ENCODE measurements at regions not wholly inside any gene's neighbourhood (a gene's known extent, or its start where the extent isn't known, plus 50 kb on each side); places are given as distances from the start of the nearest gene placed in this dataset.
A peak's percentile ranks its signal among the peaks of the same experiment; 100 is the strongest.

DNA sequence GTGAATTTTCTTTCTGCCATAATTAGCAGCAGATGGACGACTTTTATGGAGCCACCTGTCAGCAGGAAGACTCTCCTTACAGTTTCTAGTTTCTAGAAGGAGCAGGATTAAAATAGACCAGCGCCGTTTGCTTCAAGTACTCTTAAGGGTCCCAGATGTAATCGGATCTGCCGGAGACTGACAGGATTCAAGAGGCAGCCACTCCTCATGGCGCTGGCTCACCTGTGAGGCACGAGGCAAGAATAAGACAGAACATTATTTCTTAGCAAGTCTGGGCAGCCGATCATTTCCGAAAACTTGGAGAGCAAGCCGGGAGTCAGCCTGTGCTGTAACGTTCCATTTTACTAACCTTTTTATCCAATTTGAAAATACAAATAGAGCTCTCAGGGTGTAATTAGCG, 410.4 kb upstream of the RORA start:
- no peak for DNase-seq

DNA sequence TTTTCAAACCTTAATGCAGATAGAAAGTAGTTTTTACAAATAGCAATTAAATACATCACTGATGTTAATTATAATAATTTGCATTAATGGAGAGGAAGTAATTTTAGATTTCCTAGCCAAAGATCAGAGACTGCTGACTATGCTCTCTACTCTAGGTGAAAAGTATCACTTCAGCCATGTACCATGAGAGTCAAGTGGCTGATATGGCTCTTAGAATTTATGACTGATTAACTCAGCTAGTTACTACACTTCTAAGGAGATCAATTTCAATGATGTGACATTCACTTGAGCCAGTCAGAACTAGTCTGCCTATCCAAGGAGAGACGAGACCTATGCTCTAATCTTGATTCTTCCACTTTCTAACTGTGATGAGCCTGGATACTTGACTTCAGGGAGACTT, 405.7 kb upstream of the RORA start:
- DNase-seq, result no peak

DNA sequence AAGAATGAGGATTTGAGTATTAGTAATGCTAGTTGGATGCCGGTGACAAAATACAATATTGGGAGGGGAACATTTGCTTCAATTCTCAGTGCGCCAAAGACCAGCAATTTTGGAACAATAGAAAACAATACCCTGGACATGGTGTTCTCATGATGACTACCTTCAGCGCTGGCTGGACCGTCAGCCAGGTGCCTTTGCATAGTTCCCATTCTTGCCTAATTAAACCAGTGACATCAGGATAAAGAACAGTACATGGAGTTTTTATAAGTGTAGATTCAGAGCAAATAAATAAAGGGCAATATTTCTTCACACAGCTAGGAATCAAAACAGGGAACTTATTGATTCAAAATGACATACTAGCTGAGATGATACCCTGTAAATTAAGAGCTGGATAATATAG, 404.8 kb upstream of the RORA start:
- no peak for DNase-seq

DNA sequence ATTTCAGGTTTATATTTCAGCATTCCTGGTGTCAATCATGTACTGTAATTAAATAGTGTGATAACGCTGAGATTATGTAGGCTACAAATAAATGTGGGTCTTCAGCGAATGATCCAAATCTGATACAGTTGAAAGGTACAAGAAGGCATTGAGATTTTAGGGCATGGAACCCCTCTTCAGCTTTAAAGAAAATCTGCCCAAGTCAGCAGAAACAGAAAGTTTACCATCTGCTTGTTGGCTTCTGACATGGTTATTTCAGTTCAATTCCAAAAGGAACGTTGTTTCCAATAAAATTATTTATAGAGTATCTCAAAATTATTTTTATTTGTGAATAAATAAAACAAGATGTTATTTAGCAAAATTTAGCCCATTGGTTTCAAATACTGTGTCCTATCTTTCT, 400.2 kb upstream of the RORA start:
- no peak for DNase-seq

DNA sequence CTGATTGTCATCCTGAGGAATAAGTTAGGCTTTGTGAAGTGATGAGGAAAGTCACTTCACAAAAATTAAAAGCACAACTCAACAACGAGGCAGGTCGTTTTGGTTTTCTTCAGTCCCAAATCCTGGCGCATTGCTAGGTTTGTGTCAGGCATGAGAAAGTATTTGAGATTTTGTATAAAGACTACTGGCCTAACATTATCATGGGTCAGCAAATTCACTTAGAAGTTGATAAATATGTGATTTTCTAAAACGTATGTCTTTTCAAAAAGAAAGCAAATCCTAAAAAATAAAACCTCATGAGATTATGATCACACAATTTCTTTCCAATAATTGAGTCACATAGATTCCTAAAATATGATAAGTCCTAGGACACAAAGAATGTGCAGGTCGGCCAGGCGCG, 395.8 kb upstream of the RORA start:
- no peak for DNase-seq

DNA sequence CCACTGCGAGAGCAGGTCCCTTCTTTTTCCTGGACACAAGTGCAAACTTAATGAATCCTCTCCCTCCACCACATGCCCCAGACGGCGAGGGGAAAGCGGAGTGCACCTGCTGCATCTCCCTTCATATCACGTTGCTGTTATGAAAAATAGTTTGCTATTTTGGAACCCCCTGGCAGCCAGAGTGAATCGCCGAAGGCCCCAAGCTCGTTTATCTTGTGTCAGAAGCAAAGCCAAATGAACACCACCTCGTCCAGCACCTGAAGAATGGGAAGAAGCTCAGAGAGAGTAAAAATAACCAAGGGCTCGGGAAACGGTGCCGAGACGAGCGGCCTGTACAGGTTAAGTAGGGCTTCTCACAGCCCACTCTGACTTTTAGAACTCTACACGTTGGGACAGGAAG, 394.6 kb upstream of the RORA start:
- DNase-seq, result no peak

DNA sequence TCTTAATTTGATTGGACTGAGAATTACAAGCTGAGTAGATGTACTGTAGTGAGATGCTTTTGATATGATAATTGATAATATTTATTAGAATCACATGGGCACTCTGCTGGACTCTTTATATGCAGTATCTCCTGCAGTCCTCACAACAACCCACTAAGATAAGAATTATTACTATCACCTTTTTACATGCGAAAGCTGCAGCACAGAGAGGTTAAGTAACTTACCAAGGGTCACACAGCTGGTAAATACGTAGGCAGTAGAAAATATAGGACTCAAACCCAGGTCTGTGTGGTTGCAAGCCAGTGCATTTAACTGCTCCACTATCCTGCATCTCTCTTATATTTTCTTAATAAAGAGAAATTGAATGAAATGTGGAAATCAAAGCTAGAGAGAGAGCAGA, 392.8 kb upstream of the RORA start:
- DNase-seq, result no peak

DNA sequence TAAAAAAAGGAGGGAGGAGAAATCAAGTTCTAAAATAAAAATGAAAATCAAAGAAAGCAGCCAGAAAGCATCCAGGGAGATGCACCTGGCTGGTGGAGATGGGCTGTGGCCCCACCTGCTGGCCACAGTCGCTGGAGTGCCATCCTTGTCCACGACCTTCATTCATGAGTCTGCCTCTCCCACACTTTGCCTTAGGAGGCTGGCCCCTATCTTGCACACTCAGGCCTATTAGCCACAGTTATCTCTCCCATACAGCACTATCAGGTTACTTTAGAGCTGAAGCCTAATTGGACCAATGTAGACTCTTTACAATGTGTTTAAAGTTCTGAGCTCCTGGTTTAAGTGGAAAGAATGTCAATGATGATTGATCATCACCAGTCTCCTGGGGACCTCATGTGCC, 392.0 kb upstream of the RORA start:
- DNase-seq, result peak in 7 of 51 donors; percentile 1 to 7 (median 3)

DNA sequence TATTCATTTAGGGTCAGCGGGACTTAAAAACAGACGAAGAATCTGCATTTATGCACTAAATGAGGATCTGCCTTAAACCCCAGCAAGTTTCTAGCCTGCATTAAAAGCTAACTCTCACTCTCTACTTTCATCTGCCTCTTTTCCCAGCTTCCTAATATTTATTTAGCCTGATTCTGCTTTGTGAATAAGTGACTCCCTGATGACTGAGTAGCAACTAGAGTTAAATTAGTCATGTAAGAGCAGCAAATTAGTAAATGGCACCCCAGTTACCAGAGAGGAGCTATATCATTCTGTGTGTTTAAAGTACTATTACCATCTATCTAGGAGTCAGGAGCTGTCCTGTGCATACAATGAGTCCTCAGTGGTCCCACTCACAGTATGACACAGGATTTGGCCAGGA, 391.0 kb upstream of the RORA start:
- DNase-seq, result no peak

DNA sequence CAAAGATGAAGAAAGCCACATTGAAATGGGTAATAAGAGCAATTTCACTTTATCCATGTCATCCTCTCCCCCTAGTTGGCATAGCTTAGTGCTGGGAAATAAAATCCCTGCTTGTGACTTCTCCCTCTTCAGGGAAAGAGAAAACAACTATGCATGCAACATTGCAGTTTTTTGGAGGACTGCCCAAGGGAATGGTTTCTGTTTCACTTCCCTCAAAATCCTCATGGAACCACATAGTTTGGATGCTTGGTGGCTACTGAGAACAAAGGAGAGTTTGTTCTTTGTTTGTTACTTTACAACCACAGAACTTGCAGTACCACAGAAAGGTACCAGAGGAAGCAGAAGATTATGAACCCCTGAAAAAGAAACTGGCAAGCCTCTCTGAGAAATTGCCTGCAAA, 384.6 kb upstream of the RORA start:
- no peak for DNase-seq

DNA sequence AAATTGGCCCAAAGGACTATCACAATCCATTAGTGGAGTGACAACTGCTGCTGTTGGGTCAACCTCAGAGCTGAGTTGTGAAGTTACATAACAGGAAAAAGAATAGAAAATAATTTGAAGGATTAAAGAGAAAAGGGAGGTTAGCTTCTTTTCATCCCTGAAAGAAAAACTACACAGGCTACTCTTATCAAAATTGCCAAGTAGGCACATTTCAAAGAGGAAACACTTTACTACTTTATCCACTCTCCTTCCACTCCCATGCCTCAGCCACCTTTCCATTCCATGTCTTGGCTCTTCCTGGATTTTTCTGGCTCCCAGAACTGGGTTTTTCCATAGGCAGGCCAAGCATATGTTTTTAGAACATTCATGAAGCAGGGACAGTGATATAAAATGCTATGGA, 384.0 kb upstream of the RORA start:
- no peak for DNase-seq

DNA sequence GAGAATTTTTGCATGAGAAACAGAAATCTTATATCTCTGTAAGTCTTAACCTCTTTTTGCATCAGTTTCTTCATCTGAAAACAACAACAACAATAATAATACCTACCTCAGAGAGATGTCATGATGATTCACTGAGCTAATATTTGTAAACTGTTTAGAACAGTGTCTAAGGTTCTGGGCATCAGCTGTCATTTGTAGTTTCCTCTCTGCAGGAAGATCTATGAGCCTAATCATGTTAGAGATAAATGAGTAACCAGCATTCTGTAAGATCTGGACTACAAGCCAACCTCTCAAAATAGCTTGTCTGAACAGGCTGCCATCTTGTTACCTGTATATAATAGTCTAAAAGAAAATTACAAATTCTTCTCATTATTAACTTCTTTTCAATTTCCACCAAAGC, 383.0 kb upstream of the RORA start:
- no peak for DNase-seq

DNA sequence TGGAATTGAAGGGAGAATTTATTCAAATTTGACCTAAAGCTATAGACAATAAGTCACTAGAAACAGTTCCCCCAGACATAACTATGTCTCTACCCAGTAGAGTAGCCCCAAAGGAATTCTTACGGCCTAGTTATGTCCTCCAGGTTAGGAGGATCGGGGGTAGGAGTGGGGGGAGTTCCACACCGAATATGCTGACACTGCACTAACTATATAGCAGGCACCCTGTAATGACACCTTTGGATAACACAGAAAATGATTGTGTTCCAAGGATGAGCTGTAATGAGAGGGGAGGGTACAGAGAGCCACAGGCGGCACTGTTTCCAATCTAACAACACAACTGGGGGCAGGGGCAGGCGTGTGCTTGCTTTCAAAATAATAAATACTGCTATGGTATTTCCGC, 376.2 kb upstream of the RORA start:
- no peak for DNase-seq

DNA sequence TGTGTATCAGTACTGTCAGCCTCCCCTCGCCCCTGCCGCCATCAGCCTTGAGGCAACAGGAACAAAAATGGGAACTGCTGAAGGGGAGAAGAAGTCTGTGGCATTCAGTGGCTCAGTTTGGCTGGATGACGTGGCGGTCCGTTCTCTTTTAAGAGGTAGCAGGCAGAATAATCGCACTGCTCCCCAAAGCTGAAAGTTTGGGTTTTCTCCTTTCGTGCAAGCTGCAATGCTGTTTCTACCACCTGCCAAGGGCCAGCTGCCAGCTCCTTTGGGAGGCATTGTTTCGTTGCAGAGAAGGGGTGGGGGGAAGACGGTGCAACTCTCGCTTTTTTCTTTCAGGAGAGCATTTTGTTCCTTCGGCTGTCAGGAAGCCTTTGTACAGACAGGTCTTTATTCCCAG, 369.6 kb upstream of the RORA start:
- peak in 7 of 51 donors; percentile 0 to 8 (median 4) for DNase-seq

DNA sequence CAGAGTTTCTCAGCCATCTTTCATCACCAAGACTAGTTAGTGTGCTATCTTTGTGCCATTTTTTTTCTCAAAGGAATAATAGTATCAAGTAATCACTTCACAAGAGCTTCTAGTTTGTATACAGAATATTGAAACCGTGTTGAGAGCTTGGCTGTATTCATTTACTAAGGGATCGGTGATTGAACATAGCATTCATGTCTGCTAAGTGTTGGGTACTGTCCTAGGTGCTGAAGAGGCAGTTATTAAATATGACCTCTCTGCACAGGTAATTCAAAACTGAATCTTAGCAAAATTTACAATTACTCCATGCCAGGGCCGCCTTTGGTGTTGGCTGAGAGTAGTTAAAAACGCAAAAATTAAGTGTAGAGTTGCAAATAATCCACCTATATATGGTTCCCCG, 355.3 kb upstream of the RORA start:
- no peak for DNase-seq

DNA sequence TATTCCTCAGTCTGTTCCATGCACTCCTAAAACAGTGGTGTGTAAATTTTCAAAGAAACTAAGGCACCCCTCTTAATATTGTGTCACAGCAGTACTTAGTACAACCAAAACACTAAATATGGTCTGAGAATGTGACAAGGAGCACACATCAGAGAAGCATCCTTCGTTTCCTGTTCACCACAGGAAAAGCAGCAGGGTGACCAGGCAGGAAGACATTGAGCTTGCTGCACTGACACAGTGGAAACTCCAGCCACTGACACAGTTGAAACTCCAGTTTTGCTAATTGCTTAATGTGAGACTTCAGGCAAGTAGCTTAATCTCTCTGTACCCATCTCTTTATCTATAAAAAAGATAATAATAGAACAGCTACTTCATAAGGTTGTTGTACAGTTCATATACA, 353.0 kb upstream of the RORA start:
- DNase-seq, result no peak

DNA sequence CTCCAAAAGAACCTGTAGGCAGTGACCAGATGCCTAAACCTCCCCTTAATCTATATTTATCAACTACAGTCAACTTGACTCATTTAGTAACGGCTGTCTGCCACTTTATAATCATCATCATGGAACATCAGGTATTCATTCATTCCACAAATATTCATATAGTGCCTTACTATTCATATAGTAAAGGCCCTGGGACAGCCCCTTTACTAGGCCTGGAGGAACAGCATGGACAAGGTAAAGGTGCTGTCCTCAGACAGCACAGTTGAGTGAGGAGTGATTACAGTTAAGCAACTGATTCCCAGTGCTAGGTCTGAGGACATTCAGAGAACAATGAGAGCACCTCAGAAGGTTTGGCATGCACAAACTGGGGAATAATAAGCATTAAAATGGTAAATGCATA, 346.5 kb upstream of the RORA start:
- DNase-seq, result no peak

DNA sequence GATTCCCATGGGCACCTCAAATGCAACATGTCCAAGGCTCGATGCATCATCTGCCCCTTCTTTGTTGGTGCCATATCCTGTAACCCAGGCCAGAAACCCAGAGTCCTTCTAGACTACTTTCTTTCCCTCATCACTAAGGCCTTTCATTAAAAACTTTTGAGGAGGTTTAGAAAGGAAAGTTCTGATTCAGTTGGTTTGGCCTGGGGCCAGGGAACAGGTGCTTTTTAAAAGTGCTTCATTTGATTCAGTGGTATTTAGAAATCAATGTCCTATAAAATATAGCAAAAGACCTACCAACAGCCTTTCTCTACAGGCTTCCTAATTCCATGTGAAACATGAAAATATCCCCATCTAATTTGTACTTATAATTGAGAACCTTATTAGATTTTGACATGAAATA, 341.9 kb upstream of the RORA start:
- no peak for DNase-seq

DNA sequence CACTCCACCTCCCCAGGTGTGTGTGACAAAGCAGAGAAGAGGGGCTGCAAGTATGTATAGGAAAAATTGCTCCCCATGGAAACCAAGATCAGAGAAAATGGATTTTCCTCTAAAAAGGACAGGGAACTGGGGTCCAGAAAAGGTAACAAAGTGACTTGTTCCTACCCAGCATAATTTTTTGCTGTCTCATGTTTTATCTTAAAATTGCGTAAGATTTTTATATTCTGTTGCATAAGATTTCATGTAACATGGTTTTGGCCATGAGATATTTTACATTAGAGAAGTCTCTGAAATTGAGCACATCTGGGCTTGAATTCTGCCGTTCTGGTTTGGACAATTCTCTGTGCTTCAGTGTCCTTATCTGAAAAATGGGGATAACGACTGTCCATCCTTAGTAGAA, 335.7 kb upstream of the RORA start:
- DNase-seq, result no peak

DNA sequence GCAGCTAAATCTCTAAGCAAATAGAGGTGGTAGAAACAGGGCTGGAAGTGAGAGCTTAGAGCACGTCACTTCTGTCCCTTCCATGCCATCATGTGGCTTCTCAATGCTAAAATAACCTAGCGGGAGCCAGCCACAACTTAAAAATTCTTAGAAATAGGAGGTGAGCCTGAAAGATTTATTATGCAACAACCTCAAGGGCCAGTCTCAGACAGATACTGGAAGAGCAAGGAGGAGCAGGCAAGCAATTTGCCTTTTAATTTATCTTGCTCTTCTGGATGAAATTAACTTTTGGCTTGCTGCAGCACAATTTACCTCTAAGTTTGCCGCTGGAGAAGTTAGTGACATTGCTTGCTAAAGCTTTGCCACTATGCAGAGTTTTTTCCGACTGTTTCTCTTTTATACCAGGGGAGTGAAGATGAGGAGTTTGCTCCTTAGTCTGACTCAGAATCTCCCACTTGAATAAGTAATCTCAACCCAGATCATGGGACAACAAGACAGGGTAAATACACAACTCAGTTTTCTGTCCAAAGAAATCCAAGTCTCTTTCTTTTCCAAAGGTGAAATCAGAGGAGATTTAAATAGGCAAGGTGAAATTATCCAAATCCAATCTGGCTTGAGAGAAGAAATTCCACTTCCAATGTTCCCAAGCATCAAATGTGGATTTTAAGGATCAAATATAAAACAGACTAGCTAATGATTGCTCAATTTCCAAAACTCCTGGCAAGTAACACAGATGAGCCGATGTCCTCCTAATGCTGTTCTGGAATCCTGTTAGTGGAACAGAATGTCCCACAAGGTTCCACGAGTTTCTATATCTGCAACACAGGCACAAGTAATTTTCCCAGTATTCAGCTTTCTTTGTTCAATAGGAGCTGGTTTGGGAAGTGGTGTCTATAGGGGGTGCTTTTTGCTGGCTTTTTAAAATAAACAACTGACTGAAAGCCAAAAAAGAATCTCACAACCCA, 329.4 kb upstream of the RORA start:
- DNase-seq, result no peak

DNA sequence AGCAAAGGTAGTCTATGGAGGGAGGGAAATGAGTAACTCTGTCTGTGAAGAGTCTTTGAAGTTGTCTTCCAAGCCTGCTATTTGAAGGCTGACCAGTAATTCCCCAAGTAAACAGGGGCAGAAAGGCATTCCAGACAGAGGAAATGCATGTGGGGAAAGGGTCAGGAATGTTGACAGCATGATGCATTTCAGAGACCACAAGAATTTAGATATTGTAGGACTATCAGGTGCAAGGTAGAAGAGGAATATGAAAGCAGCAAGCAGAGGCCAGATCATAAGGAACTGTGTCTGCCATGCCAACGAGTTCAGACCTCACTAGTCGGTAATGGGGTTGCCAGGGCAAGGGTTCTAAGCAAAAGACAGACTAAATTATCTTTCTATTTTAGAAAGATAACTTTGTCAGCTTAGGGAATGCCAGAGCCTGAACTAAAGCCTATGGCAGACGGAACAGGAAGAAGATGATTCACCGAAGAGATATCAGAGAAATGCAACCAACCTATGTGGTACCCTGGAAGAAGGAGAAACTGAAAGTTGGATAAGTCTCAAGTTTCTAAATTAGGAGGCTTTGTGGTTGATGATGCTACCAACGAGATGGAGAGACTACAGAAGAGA, 327.0 kb upstream of the RORA start:
- no peak for DNase-seq

DNA sequence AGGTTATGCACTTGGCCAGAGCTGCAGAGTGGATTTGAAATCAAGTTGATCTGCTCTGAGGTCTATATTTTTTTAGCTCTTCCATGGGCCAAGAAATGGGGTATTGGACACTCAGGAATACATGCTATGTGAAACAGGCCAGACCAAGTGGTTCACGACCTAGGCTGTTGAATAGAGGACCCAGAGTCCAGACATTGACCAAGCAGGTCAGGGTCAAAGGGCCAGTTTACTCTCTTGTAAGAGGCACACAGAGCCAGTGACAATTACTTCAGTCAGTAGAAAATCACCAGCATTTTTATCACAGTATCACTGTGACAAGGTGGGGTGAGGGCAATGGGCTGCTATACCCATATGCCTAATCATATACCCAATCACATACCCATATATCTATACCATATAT, 320.6 kb upstream of the RORA start:
- DNase-seq, result no peak

DNA sequence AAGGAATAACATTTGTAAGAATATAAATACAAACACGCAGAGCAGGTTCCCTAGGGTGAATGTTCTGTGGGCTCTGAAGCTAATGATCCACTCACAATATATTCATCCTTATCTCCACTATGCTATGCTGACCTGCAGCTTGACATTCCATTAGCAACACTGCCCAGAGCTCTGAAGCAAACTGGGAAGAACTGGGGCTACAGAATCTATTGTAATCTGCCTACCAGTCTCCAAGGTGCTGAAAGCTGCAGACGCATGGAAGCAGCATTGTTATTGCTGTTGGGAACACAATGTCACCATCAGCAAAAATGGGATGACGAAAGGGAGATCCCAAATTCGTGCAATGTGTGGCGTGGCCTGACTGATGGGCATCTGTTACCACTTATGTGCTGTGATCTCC, 316.7 kb upstream of the RORA start:
- no peak for DNase-seq
